ENCODE measurements at regions not wholly inside any gene's neighbourhood (a gene's known extent, or its start where the extent isn't known, plus 50 kb on each side); places are given as distances from the start of the nearest gene placed in this dataset.

DNA sequence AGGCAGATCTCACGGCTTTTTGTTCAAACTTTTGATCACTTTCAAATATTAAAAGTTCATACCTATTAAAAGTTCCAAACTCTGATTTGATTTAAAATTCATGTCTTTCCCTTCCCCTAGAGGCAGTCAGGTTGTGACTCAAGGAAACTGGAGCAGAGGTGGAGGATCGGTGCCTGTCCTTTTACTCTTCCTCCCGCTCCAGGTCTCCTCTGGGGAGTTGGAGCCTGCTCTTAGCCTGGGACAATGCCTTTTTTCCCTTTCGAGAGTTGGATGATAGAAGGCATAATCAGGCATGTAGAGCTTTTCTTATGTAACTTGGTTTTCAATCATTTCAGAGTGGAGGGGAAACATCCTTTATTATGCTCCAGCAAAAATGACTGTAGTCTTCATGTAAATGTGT, 1706.1 kb upstream of the CELF4 start:
- TF ChIP-seq, protein P1, sequence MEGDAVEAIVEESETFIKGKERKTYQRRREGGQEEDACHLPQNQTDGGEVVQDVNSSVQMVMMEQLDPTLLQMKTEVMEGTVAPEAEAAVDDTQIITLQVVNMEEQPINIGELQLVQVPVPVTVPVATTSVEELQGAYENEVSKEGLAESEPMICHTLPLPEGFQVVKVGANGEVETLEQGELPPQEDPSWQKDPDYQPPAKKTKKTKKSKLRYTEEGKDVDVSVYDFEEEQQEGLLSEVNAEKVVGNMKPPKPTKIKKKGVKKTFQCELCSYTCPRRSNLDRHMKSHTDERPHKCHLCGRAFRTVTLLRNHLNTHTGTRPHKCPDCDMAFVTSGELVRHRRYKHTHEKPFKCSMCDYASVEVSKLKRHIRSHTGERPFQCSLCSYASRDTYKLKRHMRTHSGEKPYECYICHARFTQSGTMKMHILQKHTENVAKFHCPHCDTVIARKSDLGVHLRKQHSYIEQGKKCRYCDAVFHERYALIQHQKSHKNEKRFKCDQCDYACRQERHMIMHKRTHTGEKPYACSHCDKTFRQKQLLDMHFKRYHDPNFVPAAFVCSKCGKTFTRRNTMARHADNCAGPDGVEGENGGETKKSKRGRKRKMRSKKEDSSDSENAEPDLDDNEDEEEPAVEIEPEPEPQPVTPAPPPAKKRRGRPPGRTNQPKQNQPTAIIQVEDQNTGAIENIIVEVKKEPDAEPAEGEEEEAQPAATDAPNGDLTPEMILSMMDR (IDR thresholded peaks at IDR 0.05): no peak
- no peak for TF ChIP-seq POLR2A (IDR thresholded peaks at IDR 0.05)
